ENCODE measurements at regions not wholly inside any gene's neighbourhood (a gene's known extent, or its start where the extent isn't known, plus 50 kb on each side); places are given as distances from the start of the nearest gene placed in this dataset.

DNA sequence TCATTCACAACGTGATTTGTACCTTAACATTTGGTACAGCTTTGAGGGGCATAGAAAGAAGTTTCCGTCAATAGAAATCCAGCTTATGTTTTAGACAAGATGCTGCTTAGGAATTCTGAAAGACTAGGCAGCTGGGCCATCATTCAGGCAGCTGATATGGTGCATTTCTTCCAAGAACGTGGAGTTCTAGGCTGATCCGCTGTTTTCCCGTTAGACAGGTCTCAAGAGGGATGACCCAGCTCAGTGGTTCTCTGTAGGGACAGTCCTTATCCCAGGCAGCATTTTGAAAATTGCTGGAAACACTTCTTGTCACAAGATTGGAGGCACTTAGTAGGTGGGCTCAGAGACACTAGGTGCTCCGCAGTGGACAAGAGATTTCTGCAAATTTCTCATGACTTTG, 242.7 kb upstream of the FOXK1 start:
- H3K4me3 ChIP-seq (ENCODE audit: low read length): no peak overlapping the region
- H3K9me2 ChIP-seq (replicated peaks; ENCODE audit: insufficient read depth, low read length): no peaks in the 10 kb centered on the region
- H3K9me3 ChIP-seq (ENCODE audit: low read length): no peaks in the 10 kb centered on the region; the same call in 1 of the 2 replicates
- no peak overlapping the region for H3K4me2 ChIP-seq (ENCODE audit: low read depth, low read length, poor library complexity, severe bottlenecking)
- H3K79me2 ChIP-seq (ENCODE audit: low read length): no peaks in the 10 kb centered on the region
- H3K27me3 ChIP-seq (ENCODE audit: low read length): no peaks in the 10 kb centered on the region
- no peaks in the 10 kb centered on the region for H3K36me3 ChIP-seq (ENCODE audit: insufficient read depth, low read length)
- H2AFZ ChIP-seq (ENCODE audit: low read length): no peak overlapping the region
- H3K27ac ChIP-seq (ENCODE audit: low read length): no peak overlapping the region
- DNase-seq: no peak
- no peaks in the 10 kb centered on the region for H3K4me1 ChIP-seq (ENCODE audit: low read length)
- no peaks in the 10 kb centered on the region for H4K20me1 ChIP-seq (ENCODE audit: insufficient read depth, low read depth, low read length)
- no peak overlapping the region for H3K9ac ChIP-seq (ENCODE audit: low read length)

DNA sequence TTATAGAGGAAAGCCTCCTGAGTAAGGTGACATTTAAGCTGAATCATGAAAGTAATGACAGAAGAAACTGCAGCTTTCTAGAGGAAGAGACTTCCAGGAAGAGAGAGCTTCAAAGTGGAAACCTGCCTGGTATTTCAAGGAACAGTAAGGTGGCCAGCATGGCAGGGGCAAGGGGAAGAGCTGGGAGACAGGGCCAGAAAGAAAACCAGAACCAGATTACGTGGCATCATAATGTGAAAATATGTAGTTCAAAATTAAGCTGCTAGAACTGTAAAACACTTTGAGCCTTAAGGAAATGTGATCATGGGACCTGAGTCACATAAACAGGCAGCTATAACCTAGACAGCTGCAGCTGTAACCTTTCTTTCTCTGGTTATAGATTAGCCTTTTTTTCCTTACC, 238.0 kb upstream of the FOXK1 start:
- H3K79me2 ChIP-seq (ENCODE audit: low read length): no peaks in the 10 kb centered on the region
- no peaks in the 10 kb centered on the region; the same call in 1 of the 2 replicates for H3K9me3 ChIP-seq (ENCODE audit: low read length)
- no peak for DNase-seq
- H3K4me1 ChIP-seq (ENCODE audit: low read length): no peaks in the 10 kb centered on the region
- H3K4me3 ChIP-seq (ENCODE audit: low read length): no peak overlapping the region
- H3K36me3 ChIP-seq (ENCODE audit: insufficient read depth, low read length): no peaks in the 10 kb centered on the region
- no peak overlapping the region for H3K27ac ChIP-seq (ENCODE audit: low read length)
- no peaks in the 10 kb centered on the region for H3K9me2 ChIP-seq (replicated peaks; ENCODE audit: insufficient read depth, low read length)
- no peak overlapping the region for H2AFZ ChIP-seq (ENCODE audit: low read length)
- no peaks in the 10 kb centered on the region for H4K20me1 ChIP-seq (ENCODE audit: insufficient read depth, low read depth, low read length)
- H3K27me3 ChIP-seq (ENCODE audit: low read length): no peaks in the 10 kb centered on the region
- no peak overlapping the region for H3K9ac ChIP-seq (ENCODE audit: low read length)
- no peak overlapping the region for H3K4me2 ChIP-seq (ENCODE audit: low read depth, low read length, poor library complexity, severe bottlenecking)

DNA sequence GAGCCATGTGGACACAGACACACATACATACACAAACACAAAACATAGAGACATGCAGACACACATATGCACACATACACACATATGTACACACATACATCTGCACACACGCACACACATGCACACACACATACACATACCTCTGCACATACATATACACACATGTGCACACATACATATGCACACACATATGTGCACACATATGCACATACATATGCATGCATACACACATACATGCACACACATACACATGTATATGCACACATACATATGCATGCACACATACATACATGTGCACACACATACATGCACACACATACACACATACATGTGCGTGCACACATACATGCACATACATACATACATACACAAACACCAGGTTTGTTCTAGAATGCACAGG, 236.3 kb upstream of the FOXK1 start:
- H3K9ac ChIP-seq (ENCODE audit: low read length): no peak overlapping the region
- H3K27me3 ChIP-seq (ENCODE audit: low read length): no peaks in the 10 kb centered on the region
- no peaks in the 10 kb centered on the region for H3K4me1 ChIP-seq (ENCODE audit: low read length)
- no peak for DNase-seq
- H3K27ac ChIP-seq (ENCODE audit: low read length): no peak overlapping the region
- no peaks in the 10 kb centered on the region; the same call in 1 of the 2 replicates for H3K9me3 ChIP-seq (ENCODE audit: low read length)
- no peak overlapping the region for H2AFZ ChIP-seq (ENCODE audit: low read length)
- H3K79me2 ChIP-seq (ENCODE audit: low read length): no peaks in the 10 kb centered on the region
- no peak overlapping the region for H3K4me3 ChIP-seq (ENCODE audit: low read length)
- H3K9me2 ChIP-seq (replicated peaks; ENCODE audit: insufficient read depth, low read length): no peaks in the 10 kb centered on the region
- H4K20me1 ChIP-seq (ENCODE audit: insufficient read depth, low read depth, low read length): no peaks in the 10 kb centered on the region
- H3K36me3 ChIP-seq (ENCODE audit: insufficient read depth, low read length): no peaks in the 10 kb centered on the region
- H3K4me2 ChIP-seq (ENCODE audit: low read depth, low read length, poor library complexity, severe bottlenecking): no peak overlapping the region

DNA sequence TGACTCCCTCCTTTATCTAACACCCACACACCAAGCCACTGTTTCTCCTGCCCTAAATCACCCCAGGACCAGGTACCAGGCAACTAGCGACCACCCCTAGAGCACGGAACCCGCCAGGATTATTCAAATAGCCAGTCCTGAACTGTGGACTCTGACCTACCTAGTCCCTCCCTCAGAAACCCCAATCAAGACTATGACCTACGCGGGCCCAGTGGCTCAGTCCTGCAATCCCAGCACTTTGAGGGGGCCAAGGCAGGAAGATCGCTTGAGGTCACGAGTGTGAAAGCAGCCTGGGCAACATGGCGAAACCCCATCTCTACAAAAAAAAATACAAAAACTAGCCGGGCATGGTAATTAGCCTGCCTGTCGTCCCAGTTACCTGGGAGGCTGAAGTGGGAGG, 232.8 kb upstream of the FOXK1 start:
- Histone ChIP-seq H3K4me3 (ENCODE audit: low read length) (no peak overlapping the region), H3K9me2 (replicated peaks; ENCODE audit: insufficient read depth, low read length) (no peaks in the 10 kb centered on the region), H3K79me2 (ENCODE audit: low read length) (no peaks in the 10 kb centered on the region), H3K27me3 (ENCODE audit: low read length) (no peaks in the 10 kb centered on the region), H4K20me1 (ENCODE audit: insufficient read depth, low read depth, low read length) (no peaks in the 10 kb centered on the region), H3K36me3 (ENCODE audit: insufficient read depth, low read length) (no peaks in the 10 kb centered on the region), H2AFZ (ENCODE audit: low read length) (no peak overlapping the region), H3K4me2 (ENCODE audit: low read depth, low read length, poor library complexity, severe bottlenecking) (no peak overlapping the region), H3K9ac (ENCODE audit: low read length) (no peak overlapping the region), H3K9me3 (ENCODE audit: low read length) (no peaks in the 10 kb centered on the region), H3K4me1 (ENCODE audit: low read length) (no peaks in the 10 kb centered on the region), H3K27ac (ENCODE audit: low read length) (no peak overlapping the region)
- no peak for DNase-seq

DNA sequence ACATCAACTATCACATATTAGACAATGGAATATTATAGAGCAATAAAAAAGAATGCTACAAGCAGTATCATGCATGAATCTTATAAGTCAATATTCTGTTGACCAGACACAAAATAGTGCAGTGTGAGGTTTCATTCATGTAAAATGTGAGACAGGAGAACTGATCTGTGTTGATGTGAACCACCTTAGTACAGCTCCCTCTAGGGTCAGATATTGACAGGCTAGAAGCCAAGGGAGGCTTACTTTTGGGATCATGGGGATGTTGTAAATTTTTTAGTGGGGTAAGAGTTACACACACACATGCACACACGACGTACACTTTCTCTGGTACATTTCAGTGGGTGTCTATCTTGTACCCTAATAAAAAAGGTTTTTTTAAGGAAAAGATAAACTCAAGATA, 231.6 kb upstream of the FOXK1 start:
- no peaks in the 10 kb centered on the region for H3K36me3 ChIP-seq (ENCODE audit: insufficient read depth, low read length)
- H3K27ac ChIP-seq (ENCODE audit: low read length): no peak overlapping the region
- no peaks in the 10 kb centered on the region for H3K27me3 ChIP-seq (ENCODE audit: low read length)
- no peak overlapping the region for H3K9ac ChIP-seq (ENCODE audit: low read length)
- no peak overlapping the region for H2AFZ ChIP-seq (ENCODE audit: low read length)
- H4K20me1 ChIP-seq (ENCODE audit: insufficient read depth, low read depth, low read length): no peaks in the 10 kb centered on the region
- DNase-seq: no peak
- no peaks in the 10 kb centered on the region for H3K79me2 ChIP-seq (ENCODE audit: low read length)
- no peak overlapping the region for H3K4me2 ChIP-seq (ENCODE audit: low read depth, low read length, poor library complexity, severe bottlenecking)
- H3K4me1 ChIP-seq (ENCODE audit: low read length): no peaks in the 10 kb centered on the region
- H3K9me3 ChIP-seq (ENCODE audit: low read length): no peaks in the 10 kb centered on the region
- no peak overlapping the region for H3K4me3 ChIP-seq (ENCODE audit: low read length)
- H3K9me2 ChIP-seq (replicated peaks; ENCODE audit: insufficient read depth, low read length): no peaks in the 10 kb centered on the region

DNA sequence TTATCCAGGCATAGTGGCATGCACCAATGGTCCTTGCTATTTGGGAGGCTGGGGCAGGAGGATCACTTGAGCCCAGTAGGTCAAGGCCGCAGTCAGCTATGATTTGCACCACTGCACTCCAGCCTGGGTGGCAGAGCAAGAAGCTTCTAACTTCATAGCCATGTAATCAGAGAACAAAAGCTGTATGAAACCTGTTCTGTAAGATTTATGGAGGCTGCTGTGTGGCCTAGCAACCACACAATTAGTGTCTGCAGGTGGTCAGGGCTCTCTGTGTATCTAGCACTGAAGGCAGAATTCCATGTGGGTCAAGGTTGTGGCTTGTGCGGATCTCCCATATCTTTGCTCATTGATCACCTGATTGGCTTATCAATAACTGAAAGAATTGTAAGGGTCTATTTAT, 221.5 kb upstream of the FOXK1 start:
- Histone ChIP-seq H3K4me3 (ENCODE audit: low read length) (no peak overlapping the region), H3K9me3 (ENCODE audit: low read length) (no peaks in the 10 kb centered on the region), H3K4me2 (ENCODE audit: low read depth, low read length, poor library complexity, severe bottlenecking) (no peak overlapping the region), H4K20me1 (ENCODE audit: insufficient read depth, low read depth, low read length) (no peaks in the 10 kb centered on the region), H3K36me3 (ENCODE audit: insufficient read depth, low read length) (no peaks in the 10 kb centered on the region), H3K27ac (ENCODE audit: low read length) (no peak overlapping the region), H3K4me1 (ENCODE audit: low read length) (no peaks in the 10 kb centered on the region), H3K27me3 (ENCODE audit: low read length) (no peaks in the 10 kb centered on the region), H3K9me2 (replicated peaks; ENCODE audit: insufficient read depth, low read length) (no peaks in the 10 kb centered on the region), H3K79me2 (ENCODE audit: low read length) (no peaks in the 10 kb centered on the region), H2AFZ (ENCODE audit: low read length) (no peak overlapping the region), H3K9ac (ENCODE audit: low read length) (no peak overlapping the region)
- DNase-seq: no peak

DNA sequence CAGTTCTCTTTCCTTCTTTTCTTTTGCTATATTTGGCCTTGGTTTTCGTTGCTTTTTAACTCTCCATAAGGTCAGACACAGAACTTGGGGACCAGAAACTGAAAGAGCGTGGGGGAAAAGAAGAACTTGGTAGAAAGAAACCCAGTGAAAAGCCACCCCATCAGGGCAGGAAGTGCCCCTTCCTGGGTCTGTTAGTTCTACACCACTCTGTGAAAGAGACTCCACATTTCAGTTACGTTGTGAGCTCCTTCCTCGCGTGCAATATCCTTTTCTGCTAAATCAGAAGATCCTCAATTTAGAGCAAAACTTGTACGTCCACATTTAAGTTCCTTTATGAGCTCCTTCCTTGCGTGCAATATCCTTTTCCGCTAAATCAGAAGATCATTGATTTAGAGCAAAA, 220.6 kb upstream of the FOXK1 start:
- no peak overlapping the region for H2AFZ ChIP-seq (ENCODE audit: low read length)
- H3K4me2 ChIP-seq (ENCODE audit: low read depth, low read length, poor library complexity, severe bottlenecking): no peak overlapping the region
- no peaks in the 10 kb centered on the region for H3K9me3 ChIP-seq (ENCODE audit: low read length)
- no peaks in the 10 kb centered on the region for H3K9me2 ChIP-seq (replicated peaks; ENCODE audit: insufficient read depth, low read length)
- H3K79me2 ChIP-seq (ENCODE audit: low read length): no peaks in the 10 kb centered on the region
- no peaks in the 10 kb centered on the region for H3K36me3 ChIP-seq (ENCODE audit: insufficient read depth, low read length)
- H3K27me3 ChIP-seq (ENCODE audit: low read length): no peaks in the 10 kb centered on the region
- H3K27ac ChIP-seq (ENCODE audit: low read length): no peak overlapping the region
- no peaks in the 10 kb centered on the region for H3K4me1 ChIP-seq (ENCODE audit: low read length)
- no peaks in the 10 kb centered on the region for H4K20me1 ChIP-seq (ENCODE audit: insufficient read depth, low read depth, low read length)
- no peak overlapping the region for H3K9ac ChIP-seq (ENCODE audit: low read length)
- H3K4me3 ChIP-seq (ENCODE audit: low read length): no peak overlapping the region
- no peak for DNase-seq

DNA sequence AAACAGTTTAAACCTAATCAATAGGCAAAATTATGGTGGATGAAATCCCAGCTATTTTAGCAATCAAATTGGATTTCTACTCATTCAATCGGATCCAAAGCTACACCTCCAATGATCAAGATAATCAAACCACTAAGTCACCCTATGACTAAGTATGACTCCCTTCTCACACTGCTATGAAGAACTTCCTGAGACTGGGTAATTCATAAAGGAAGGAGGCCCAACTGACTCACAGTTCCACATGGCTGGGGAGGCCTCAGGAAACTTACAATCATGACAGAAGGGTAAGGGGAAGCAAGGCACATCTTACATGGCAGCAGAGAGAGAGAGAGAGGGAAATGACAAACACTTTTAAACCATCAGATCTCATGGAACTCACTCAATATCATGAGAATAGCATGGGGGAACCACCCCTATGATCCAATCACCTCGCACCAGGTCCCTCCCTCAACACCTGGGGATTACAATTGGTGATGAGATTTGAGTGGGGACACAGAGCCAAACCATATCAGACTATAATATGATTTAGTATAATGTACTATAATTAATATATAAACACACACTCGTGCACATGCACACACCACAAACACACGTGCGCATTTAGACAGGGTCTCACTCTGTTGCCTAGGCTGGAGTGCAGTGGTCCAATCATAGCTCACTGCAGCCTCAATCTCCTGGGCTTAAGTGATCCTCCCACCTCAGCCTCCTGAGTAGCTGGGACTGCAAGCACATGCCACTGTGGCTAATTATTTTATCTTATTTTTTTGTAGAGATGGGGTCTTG, 213.6 kb upstream of the FOXK1 start:
- no peaks in the 10 kb centered on the region for H3K4me1 ChIP-seq (ENCODE audit: low read length)
- no peaks in the 10 kb centered on the region for H3K36me3 ChIP-seq (ENCODE audit: insufficient read depth, low read length)
- H3K27ac ChIP-seq (ENCODE audit: low read length): no peak overlapping the region
- H3K9me2 ChIP-seq (replicated peaks; ENCODE audit: insufficient read depth, low read length): no peaks in the 10 kb centered on the region
- no peak for DNase-seq
- H2AFZ ChIP-seq (ENCODE audit: low read length): no peak overlapping the region
- no peaks in the 10 kb centered on the region for H3K9me3 ChIP-seq (ENCODE audit: low read length)
- no peaks in the 10 kb centered on the region for H3K27me3 ChIP-seq (ENCODE audit: low read length)
- H3K9ac ChIP-seq (ENCODE audit: low read length): no peak overlapping the region
- no peaks in the 10 kb centered on the region for H3K79me2 ChIP-seq (ENCODE audit: low read length)
- H4K20me1 ChIP-seq (ENCODE audit: insufficient read depth, low read depth, low read length): no peaks in the 10 kb centered on the region
- no peak overlapping the region for H3K4me2 ChIP-seq (ENCODE audit: low read depth, low read length, poor library complexity, severe bottlenecking)
- no peak overlapping the region for H3K4me3 ChIP-seq (ENCODE audit: low read length)

Measured in Karpas-422 (cell line).